ENCODE measurements at regions not wholly inside any gene's neighbourhood (a gene's known extent, or its start where the extent isn't known, plus 50 kb on each side); places are given as distances from the start of the nearest gene placed in this dataset.

DNA sequence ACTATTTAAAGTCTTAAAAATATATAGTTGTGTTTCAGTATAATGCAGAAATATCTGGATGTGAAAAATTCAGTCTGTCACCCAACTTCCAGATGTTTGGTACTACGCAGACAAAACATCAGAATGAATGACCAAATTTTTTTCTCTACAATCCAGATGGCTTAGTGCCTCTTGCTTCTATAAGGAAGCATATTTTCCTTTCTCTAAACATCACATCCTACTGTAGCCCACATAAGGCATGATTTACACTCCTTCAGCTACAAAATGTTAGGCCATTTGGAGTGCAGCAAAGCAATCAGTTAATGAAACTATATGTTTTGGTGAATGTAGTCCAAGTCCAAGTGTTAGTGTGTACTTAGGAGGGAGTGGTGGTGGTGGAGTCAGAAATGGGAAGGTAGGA is 162.9 kb upstream of the SIX2 start:
- no peak for DNase-seq

GRCh38 chr2:45171136-45171501 is 161.9 kb upstream of the SIX2 start:
- DNase-seq: no peak

GRCh38 chr2:45170191-45171135 is 161.2 kb upstream of the SIX2 start:
- no peak for DNase-seq

- DNase-seq: no peak
Measured at GRCh38 chr2:45169339-45170190, 160.3 kb upstream of the SIX2 start.

DNA sequence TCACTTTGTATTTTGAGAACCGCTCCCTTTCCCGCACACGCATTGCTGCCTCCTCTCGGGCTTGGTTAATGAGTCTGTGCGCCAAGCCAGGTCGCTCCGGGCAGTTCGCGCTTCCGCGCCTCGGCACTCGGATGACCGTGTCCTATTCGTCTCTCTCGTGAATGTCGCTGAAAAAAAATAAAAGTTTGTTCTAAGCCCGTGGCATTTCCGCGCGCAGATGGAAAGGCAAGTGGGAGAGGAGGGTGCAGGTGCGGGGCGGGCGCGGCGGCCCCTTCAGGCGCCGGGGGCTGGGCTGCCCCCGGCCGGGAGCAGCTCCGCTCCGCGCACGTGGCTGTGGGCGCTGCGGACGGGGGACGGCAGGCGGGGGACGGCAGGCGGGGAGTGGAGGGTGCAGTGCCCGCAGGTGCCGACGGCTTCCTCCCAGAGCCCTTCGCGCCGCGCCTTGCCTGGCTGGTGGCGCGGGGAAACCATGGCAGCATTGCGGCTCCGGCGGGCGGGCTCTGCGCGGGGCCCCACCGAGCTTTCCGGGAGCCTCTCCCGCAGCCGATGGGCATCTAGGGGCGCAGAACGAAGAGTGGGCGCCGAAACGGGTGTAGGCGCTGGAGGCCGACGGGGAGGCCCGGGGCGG is 159.6 kb upstream of the SIX2 start:
- DNase-seq: no peak

DNA sequence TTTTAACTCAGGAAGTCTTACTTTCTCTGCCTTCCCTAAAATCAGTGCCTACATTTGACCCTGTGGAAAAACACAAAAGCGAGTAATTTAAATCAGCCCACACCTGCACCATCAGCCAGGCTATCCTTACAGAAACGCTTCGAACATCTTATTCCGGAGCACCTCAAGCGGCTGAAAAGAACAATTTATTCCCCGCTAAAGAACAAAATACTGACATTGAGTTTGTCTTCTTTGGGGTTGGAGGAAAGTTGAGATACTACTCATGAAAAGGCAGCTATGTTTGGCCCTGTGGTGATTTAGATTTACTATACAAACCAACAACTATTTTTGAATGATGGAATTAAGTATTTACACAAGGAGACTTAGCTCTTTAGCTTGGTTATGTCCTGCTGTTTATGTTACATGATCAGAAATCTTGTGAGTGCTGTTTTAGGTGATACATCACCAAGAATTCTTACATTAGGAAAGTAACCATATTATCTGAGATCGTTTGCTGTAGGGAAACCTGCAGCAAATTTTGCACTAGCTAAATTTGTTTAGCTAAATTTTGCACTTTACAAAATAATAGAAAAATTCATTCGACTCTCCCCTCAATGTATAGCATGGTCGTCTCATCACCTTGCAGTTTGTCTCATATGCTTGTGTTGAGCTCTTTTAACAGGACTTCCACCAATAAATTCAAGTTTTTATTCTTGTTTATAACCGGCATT is 158.8 kb upstream of the SIX2 start:
- no peak for DNase-seq

DNA sequence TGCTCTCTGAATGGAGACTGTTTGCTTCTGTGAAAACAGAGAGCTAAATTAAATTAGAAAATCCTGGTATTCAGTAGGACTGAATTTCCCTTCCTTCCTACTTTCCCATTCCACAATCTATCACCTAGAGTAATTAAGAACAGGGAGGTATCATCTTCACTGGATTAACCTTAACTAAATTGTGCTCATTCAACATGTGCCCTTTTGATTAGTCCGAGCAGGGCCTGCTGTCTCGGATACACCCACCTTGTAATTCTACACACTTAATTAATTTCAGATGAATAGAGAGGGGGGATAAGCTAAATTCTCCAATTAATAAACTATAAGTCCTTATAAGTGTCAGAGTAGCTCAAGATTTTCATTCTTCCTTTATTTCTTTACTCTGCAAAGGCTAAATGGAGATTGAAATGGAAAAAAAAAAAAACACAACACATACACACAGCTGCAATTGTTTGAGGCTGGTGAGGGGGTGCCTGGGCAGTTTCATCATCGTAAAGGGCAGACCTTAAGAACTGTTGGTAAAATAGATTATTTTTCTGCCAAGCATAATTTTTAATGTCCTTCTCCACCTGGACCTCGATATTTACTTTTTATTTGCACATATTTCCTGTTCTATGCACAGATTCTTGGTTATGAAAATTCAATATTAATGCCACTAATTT is 157.1 kb upstream of the SIX2 start:
- DNase-seq: no peak

DNA sequence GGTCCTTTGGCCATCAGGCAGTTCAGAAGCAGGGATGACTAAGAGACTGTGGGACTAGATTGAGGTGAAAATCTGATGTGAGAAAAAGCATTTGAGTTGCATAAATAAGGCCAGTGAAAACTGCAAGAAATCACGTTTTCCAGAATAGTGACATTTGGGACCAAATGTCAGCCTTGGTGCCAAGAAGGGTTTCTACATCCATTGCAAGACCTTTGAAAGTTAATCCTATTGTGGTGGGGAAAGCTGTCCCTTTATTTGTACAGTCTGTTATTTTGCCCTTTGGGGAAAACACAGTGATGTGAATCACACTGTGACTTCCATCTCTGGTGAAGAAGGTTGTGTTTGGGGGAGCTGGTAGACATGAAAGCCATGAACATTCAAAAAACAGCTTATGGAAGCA is 153.5 kb upstream of the SIX2 start:
- DNase-seq: no peak

- DNase-seq: no peak
Measured at GRCh38 chr2:45156605-45157004, 147.4 kb upstream of the SIX2 start.

GRCh38 chr2:45154606-45155155 is 145.4 kb upstream of the SIX2 start:
- DNase-seq: no peak

DNA sequence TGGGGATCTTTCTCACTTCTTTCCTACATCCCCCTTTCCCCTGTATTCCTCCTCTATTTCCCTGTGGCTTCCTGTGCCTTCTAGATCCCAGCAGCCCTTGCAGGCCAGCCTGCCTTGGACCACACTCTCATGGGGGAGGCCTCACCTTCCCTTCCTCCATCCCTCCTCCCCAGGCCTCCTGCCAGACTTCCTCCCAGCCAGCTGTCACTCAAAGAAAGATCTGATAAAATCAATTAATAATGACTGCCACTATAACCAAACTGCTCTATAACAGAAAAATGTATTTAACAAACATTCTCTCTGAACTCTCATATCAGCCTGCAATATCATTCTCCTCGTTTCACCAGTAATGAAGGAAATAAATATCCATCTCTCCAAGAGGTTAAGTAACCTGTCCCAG is 144.9 kb upstream of the SIX2 start:
- DNase-seq: no peak

- no peak for DNase-seq
Measured at GRCh38 chr2:45153121-45153520, 143.9 kb upstream of the SIX2 start.

GRCh38 chr2:45152691-45153090 is 143.4 kb upstream of the SIX2 start:
- no peak for DNase-seq

- DNase-seq: no peak
Measured at GRCh38 chr2:45145073-45145899, 136.0 kb upstream of the SIX2 start.

DNA sequence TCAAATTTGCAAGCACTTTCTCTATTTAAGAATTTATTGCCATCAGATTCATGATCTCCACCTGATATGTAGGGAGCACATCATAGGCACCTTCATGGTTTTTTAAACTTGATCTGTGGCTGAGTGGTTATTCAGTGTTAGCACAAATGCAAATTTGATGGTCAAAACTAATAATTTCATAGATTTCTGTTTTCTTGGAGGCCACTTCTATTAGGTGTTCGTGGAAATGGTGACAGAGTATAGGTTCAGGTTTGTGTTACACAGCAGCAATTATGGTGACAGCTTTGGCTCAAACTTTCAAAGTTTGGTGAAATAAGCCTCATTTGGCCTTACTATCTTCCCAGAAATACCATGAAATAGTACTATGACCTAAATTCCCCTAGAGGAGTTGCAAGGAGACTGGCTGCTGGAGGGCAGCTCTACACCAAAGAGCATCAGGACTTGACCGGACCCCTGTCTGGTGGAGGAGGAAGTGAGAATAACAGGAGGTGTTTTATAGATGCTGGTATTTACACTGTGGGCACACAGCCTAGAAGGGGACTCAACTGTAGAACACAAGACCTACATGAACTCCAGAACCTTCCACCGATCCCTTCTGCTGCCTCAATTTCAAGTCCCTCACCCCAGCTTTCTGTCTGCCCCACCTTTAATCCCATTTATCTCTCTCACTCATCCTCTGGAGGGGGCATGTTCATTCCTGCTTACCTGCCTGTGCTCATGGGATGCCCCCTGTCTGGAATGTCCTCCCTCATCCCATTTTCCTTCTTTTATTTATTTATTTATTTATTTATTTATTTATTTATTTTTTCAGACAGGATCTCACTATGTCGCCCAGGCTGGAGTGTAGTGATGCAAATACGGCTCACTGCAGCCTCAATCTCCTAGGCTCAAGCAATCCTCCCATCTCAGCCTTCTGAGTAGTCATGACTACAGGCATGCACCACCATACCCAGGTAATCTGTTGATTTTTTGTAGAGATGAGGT is 132.9 kb upstream of the SIX2 start:
- DNase-seq: no peak

- DNase-seq: no peak
Measured at GRCh38 chr2:45140675-45141074, 131.4 kb upstream of the SIX2 start.

DNA sequence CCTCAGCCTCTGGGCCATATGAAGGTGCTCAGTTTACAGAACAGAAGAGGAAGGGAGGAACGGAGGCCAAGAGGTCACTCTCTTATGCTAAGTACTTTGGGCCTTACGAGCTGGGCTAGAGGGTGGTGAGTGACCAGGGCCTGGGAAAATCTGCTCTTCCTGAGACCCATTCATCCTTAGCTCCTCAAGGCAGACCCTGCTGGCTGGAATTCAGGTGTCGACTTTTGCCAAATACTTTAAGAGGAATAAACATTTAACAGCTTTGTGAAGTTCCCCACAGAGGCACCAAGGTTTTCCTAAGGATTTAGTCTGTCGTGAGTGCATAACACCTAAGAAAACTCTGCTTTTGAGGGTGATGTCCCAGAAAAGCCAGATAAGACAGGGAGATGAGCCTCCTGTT is 129.7 kb upstream of the SIX2 start:
- no peak for DNase-seq

- DNase-seq: no peak
Measured at GRCh38 chr2:45137966-45138695, 128.9 kb upstream of the SIX2 start.

- no peak for DNase-seq
Measured at GRCh38 chr2:45134726-45135125, 125.5 kb upstream of the SIX2 start.
